ENCODE measurements at regions not wholly inside any gene's neighbourhood (a gene's known extent, or its start where the extent isn't known, plus 50 kb on each side); places are given as distances from the start of the nearest gene placed in this dataset.
"Not testable (repeated sequence)": the region's sequence is repeated elsewhere in the genome, so short reads cannot be mapped to it uniquely, and the experiment has no call there.

GRCh38 chr20:20796766-20797440 is 84.5 kb upstream of the RALGAPA2 start:
- no peak for DNase-seq (ENCODE audit: low read depth in 2 of 3, low spot score in 1 of 3)

- no peak for DNase-seq (ENCODE audit: low read depth in 2 of 3, low spot score in 1 of 3)
These were observed 83.3 kb upstream of the RALGAPA2 start for GRCh38 chr20:20795721-20796120.

GRCh38 chr20:20795119-20795518 is 82.7 kb upstream of the RALGAPA2 start:
- DNase-seq (ENCODE audit: low read depth in 2 of 3, low spot score in 1 of 3) = no peak

- no peak for DNase-seq (ENCODE audit: low read depth in 2 of 3, low spot score in 1 of 3)
These were observed 81.1 kb upstream of the RALGAPA2 start for GRCh38 chr20:20793591-20793990.

GRCh38 chr20:20791664-20792568 is 79.5 kb upstream of the RALGAPA2 start:
- DNase-seq (ENCODE audit: low read depth in 2 of 3, low spot score in 1 of 3) = no peak

- no peak for DNase-seq (ENCODE audit: low read depth in 2 of 3, low spot score in 1 of 3)
These were observed 75.9 kb upstream of the RALGAPA2 start for GRCh38 chr20:20788308-20788707.

GRCh38 chr20:20786428-20786827 is 74.0 kb upstream of the RALGAPA2 start:
- no peak for DNase-seq (ENCODE audit: low read depth in 2 of 3, low spot score in 1 of 3)

- DNase-seq (ENCODE audit: low read depth in 2 of 3, low spot score in 1 of 3) = no peak
These were observed 72.8 kb upstream of the RALGAPA2 start for GRCh38 chr20:20785226-20785625.

- DNase-seq (ENCODE audit: low read depth in 2 of 3, low spot score in 1 of 3) = not testable (repeated sequence)
These were observed 72.0 kb upstream of the RALGAPA2 start for GRCh38 chr20:20784450-20784849.

GRCh38 chr20:20783450-20783849 is 71.0 kb upstream of the RALGAPA2 start:
- DNase-seq (ENCODE audit: low read depth in 2 of 3, low spot score in 1 of 3) = no peak

GRCh38 chr20:20782755-20783154 is 70.3 kb upstream of the RALGAPA2 start:
- DNase-seq (ENCODE audit: low read depth in 2 of 3, low spot score in 1 of 3) = no peak

GRCh38 chr20:20782231-20782630 is 69.8 kb upstream of the RALGAPA2 start:
- no peak for DNase-seq (ENCODE audit: low read depth in 2 of 3, low spot score in 1 of 3)

GRCh38 chr20:20781029-20781428 is 68.6 kb upstream of the RALGAPA2 start:
- DNase-seq (ENCODE audit: low read depth in 2 of 3, low spot score in 1 of 3) = no peak

- DNase-seq (ENCODE audit: low read depth in 2 of 3, low spot score in 1 of 3) = no peak
These were observed 67.8 kb upstream of the RALGAPA2 start for GRCh38 chr20:20780127-20780824.

GRCh38 chr20:20778676-20779075 is 66.2 kb upstream of the RALGAPA2 start:
- DNase-seq (ENCODE audit: low read depth in 2 of 3, low spot score in 1 of 3) = no peak

- no peak for DNase-seq (ENCODE audit: low read depth in 2 of 3, low spot score in 1 of 3)
These were observed 60.1 kb upstream of the RALGAPA2 start for GRCh38 chr20:20772497-20773085.

GRCh38 chr20:20768202-20768815 is 55.9 kb upstream of the RALGAPA2 start:
- DNase-seq (ENCODE audit: low read depth in 2 of 3, low spot score in 1 of 3) = no peak

- no peak for DNase-seq (ENCODE audit: low read depth in 2 of 3, low spot score in 1 of 3)
These were observed 53.4 kb upstream of the RALGAPA2 start for GRCh38 chr20:20765696-20766365.

GRCh38 chr20:20763650-20764049 is 51.2 kb upstream of the RALGAPA2 start:
- no peak for DNase-seq (ENCODE audit: low read depth in 2 of 3, low spot score in 1 of 3)

All from stimulated activated CD4-positive, alpha-beta T cell treated with anti-CD3 and anti-CD28 coated beads, Interleukin-12 subunit alpha, Interleukin-12 subunit beta, amount 100 ng/mL, for 48 hours (primary cell).